H1 (cell line): ENCODE measurements at regions not wholly inside any gene's neighbourhood (a gene's known extent, or its start where the extent isn't known, plus 50 kb on each side); places are given as distances from the start of the nearest gene placed in this dataset.

Experiments
- ATF3 ChIP-seq: IDR thresholded peaks from 2 replicates; pipeline ENCODE4 v1.6.1; 2011; ENCODE audit warnings: low read depth, mild to moderate bottlenecking, low read length; ENCODE audit not compliant: insufficient read depth
- CHD1 ChIP-seq: IDR thresholded peaks from 2 replicates; pipeline ENCODE4 v1.6.1; 2012; ENCODE audit warnings: low read depth, low read length, improper control_type of control experiment
- CHD7 ChIP-seq: fragments of 300-600 bp; sonication (generic); IDR thresholded peaks from 2 replicates; pipeline ENCODE4 v1.7.1; 2012; ENCODE audit warnings: low read length, moderate library complexity, mild to moderate bottlenecking, inconsistent platforms; ENCODE audit not compliant: insufficient replicate concordance
- NANOG ChIP-seq: IDR thresholded peaks from 2 replicates; pipeline ENCODE4 v1.6.1; 2011; ENCODE audit warnings: low read length, low read depth, mild to moderate bottlenecking, inconsistent platforms; ENCODE audit not compliant: insufficient read depth, poor library complexity, severe bottlenecking
- SIX5 ChIP-seq: IDR thresholded peaks from 2 replicates; pipeline ENCODE4 v1.6.1; 2011; ENCODE audit warnings: mild to moderate bottlenecking, low read depth, low read length

- TF ChIP-seq CHD7 (no peak), ATF3 (no peak), SIX5 (no peak), CHD1 (no peak), NANOG (no peak)
- TF ChIP-seq, all 59 proteins: peak for 0
Measured at GRCh38 chr9:13674926-13675637, 395.6 kb upstream of the MPDZ start (continued).
